ENCODE measurements at regions not wholly inside any gene's neighbourhood (a gene's known extent, or its start where the extent isn't known, plus 50 kb on each side); places are given as distances from the start of the nearest gene placed in this dataset.

DNA sequence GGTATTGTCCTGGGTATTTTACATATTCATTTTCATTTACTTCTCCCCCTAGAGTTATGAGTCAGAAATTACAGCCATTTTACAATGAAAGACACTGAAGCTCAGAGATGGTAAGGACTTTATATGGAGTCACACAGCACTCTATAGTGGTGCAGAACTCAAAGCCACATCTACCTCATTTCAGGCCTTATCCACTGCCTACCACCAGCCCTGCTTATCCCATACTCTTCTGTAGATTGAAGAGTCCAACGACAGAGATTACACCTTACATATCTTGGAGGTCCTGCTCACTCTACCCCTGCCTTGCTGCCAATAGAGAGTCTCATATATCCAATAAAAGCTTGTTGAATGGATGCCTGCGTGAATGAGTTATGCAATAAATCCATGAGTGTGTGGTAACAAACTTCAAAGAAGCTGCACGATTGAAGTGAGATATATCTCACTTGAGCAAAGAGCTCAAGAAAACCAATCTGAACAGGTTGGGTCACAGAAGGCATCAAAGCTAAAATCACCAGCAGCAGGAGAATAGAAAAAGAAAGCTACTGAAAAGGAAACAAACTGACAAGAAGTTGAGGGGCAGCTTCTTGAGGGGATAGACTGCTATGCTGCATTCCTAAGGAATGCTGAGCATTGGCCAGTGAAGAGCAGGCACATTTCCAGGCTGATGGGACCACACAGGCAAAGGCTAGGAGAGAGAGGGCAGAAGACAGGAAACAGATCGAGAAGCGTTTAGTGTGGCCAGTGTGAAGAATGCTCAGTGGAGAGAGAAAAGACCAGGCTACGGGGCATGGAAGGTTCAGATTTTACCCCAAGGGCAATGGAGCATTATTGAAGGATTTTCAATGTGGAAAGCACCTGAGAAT is 585.6 kb downstream of the DHX35 start:
- H3K4me1 Mint-ChIP-seq, result no peaks in the 10 kb centered on the region
- no peak overlapping the region for H3K27ac Mint-ChIP-seq
- no peaks in the 10 kb centered on the region for H3K36me3 Mint-ChIP-seq
- no peak for DNase-seq (ENCODE audit: low spot score in 2 of 2, unreplicated experiment in 2 of 2)
- no peaks in the 10 kb centered on the region for H3K27me3 Mint-ChIP-seq (ENCODE audit: low read depth)
- H3K9me3 Mint-ChIP-seq, result peaks cover 7% of the 10 kb centered on the region
- no peak overlapping the region for H3K4me3 Mint-ChIP-seq
- no peak for TF ChIP-seq CTCF (IDR thresholded peaks at IDR 0.05; ENCODE audit: unreplicated experiment)

- Mint-ChIP-seq H3K9me3 (peaks cover 11% of the 10 kb centered on the region), H3K36me3 (no peaks in the 10 kb centered on the region), H3K27ac (no peak overlapping the region), H3K4me1 (no peaks in the 10 kb centered on the region), H3K27me3 (ENCODE audit: low read depth) (no peaks in the 10 kb centered on the region), H3K4me3 (no peak overlapping the region)
- no peak for DNase-seq (ENCODE audit: low spot score in 2 of 2, unreplicated experiment in 2 of 2)
- TF ChIP-seq CTCF (IDR thresholded peaks at IDR 0.05; ENCODE audit: unreplicated experiment), result no peak
Observed at GRCh38 chr20:39541136-39541803, 579.1 kb downstream of the DHX35 start.

- no peaks in the 10 kb centered on the region for H3K27me3 Mint-ChIP-seq (ENCODE audit: low read depth)
- DNase-seq (ENCODE audit: low spot score in 2 of 2, unreplicated experiment in 2 of 2), result no peak
- no peaks in the 10 kb centered on the region for H3K4me1 Mint-ChIP-seq
- H3K4me3 Mint-ChIP-seq, result no peak overlapping the region
- H3K27ac Mint-ChIP-seq, result no peak overlapping the region
- TF ChIP-seq CTCF (IDR thresholded peaks at IDR 0.05; ENCODE audit: unreplicated experiment), result no peak
- peaks cover 9% of the 10 kb centered on the region for H3K9me3 Mint-ChIP-seq
- no peaks in the 10 kb centered on the region for H3K36me3 Mint-ChIP-seq
Observed at GRCh38 chr20:39538317-39538716, 576.2 kb downstream of the DHX35 start.

DNA sequence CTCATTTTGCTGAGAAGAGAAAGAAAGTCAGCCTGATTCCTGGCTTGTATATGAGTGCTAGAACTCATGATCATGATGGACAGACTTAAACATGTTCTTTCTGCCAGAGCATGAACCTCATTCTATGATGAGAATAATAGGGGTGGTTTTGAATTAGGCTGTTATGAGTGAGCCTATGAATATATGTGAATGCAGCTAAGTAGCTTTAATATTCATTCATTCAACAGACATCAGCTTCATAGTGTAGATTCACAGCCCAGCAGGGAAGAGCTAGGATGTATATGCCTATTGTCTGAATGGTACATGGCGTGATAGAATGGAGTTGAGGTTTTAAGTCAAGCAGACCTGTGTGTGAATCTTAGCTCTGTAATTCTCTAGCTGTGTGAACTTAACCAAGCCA is 573.2 kb downstream of the DHX35 start:
- H3K27me3 Mint-ChIP-seq (ENCODE audit: low read depth), result peaks cover 11% of the 10 kb centered on the region
- H3K36me3 Mint-ChIP-seq, result no peaks in the 10 kb centered on the region
- no peak overlapping the region for H3K27ac Mint-ChIP-seq
- TF ChIP-seq CTCF (IDR thresholded peaks at IDR 0.05; ENCODE audit: unreplicated experiment), result no peak
- no peaks in the 10 kb centered on the region for H3K4me1 Mint-ChIP-seq
- DNase-seq (ENCODE audit: low spot score in 2 of 2, unreplicated experiment in 2 of 2), result no peak
- peaks cover 3% of the 10 kb centered on the region for H3K9me3 Mint-ChIP-seq
- no peak overlapping the region for H3K4me3 Mint-ChIP-seq

DNA sequence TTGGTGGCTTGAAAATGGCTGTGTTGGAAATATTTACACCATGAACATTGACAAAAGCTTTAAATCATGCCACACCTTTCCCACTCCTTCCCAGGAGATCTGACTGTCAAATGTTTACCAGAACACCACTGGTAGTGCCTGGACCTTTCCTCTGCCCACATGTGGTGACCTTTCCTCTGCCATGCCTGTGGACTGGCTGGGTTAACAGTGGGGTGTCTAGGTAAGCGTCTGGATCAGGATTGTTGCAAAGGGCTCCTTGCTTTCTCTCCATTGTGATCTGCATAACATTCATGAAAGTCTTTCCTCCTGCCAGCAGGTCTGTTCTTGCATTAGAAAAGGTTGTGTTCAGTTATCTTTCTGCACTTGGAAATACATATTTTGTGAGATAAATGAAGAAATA is 572.7 kb downstream of the DHX35 start:
- TF ChIP-seq CTCF (IDR thresholded peaks at IDR 0.05; ENCODE audit: unreplicated experiment), result no peak
- Mint-ChIP-seq H3K27me3 (ENCODE audit: low read depth) (peaks cover 11% of the 10 kb centered on the region), H3K9me3 (peaks cover 3% of the 10 kb centered on the region), H3K27ac (no peak overlapping the region), H3K36me3 (no peaks in the 10 kb centered on the region), H3K4me3 (no peak overlapping the region), H3K4me1 (no peaks in the 10 kb centered on the region)
- DNase-seq (ENCODE audit: low spot score in 2 of 2, unreplicated experiment in 2 of 2), result no peak

Measured in mesothelial cell of epicardium (in vitro differentiated cells).